GM23338 (cell line): ENCODE measurements at regions not wholly inside any gene's neighbourhood (a gene's known extent, or its start where the extent isn't known, plus 50 kb on each side); places are given as distances from the start of the nearest gene placed in this dataset.

Experiments
- ATAC-seq: fragments of 200-7000 bp; cut with Tn5 transposase; 3 replicates; pipeline ENCODE4 v1.9.1; 2020
- DNase-seq: peaks from one replicate; pipeline ENCODE4 v3.0.0-alpha.2; 2015; ENCODE audit warnings: low spot score
- H2AFZ ChIP-seq: fragments of 200-600 bp; sonication (generic); 2 replicates; pipeline ENCODE4 v1.8.0; 2016; ENCODE audit warnings: antibody characterized with exemption, mild to moderate bottlenecking, moderate library complexity
- H3F3A ChIP-seq: fragments of 200-600 bp; sonication (generic); replicated peaks from 2 replicates; pipeline ENCODE4 v1.8.0; 2017; ENCODE audit warnings: antibody characterized with exemption, mixed run types, low read depth
- H3K27ac ChIP-seq: fragments of 200-600 bp; sonication (generic); 2 replicates; pipeline ENCODE4 v1.6.1; 2016; ENCODE audit warnings: low read depth
- H3K27me3 ChIP-seq: fragments of 200-600 bp; sonication (generic); 2 replicates; pipeline ENCODE4 v1.8.0; 2016; ENCODE audit warnings: mild to moderate bottlenecking, mixed run types, moderate library complexity; ENCODE audit not compliant: insufficient read depth
- H3K36me3 ChIP-seq: fragments of 200-600 bp; sonication (generic); 2 replicates; pipeline ENCODE4 v1.8.0; 2016; ENCODE audit warnings: mild to moderate bottlenecking; ENCODE audit not compliant: insufficient read depth
- H3K4me1 ChIP-seq: fragments of 200-600 bp; sonication (generic); 2 replicates; pipeline ENCODE4 v1.8.0; 2016; ENCODE audit warnings: mild to moderate bottlenecking, moderate library complexity; ENCODE audit not compliant: insufficient read depth
- H3K4me2 ChIP-seq: fragments of 200-600 bp; sonication (generic); 2 replicates; pipeline ENCODE4 v1.7.1; 2017; ENCODE audit warnings: mixed run types
- H3K4me3 ChIP-seq: fragments of 200-600 bp; sonication (generic); 2 replicates; pipeline ENCODE4 v1.6.1; 2016; ENCODE audit warnings: mixed run types
- H3K79me2 ChIP-seq: fragments of 200-600 bp; sonication (generic); replicated peaks from 2 replicates; pipeline ENCODE4 v1.8.0; 2017; ENCODE audit warnings: mild to moderate bottlenecking; ENCODE audit not compliant: insufficient read depth
- H3K9me2 ChIP-seq: fragments of 200-600 bp; sonication (generic); 2 replicates; pipeline ENCODE4 v1.8.0; 2017; ENCODE audit not compliant: insufficient read depth
- H4K20me1 ChIP-seq: fragments of 200-600 bp; sonication (generic); replicated peaks from 2 replicates; pipeline ENCODE4 v1.8.0; 2017; ENCODE audit warnings: mild to moderate bottlenecking; ENCODE audit not compliant: insufficient read depth
- H3K27ac Mint-ChIP-seq: 2 replicates; pipeline ENCODE4 v1.8.0; 2020; ENCODE audit warnings: inconsistent platforms, mild to moderate bottlenecking, moderate library complexity, mixed read lengths
- H3K27me3 Mint-ChIP-seq: 3 replicates; pipeline ENCODE4 v1.8.0; 2022; ENCODE audit warnings: low read depth, mild to moderate bottlenecking, moderate library complexity, mixed read lengths, inconsistent platforms; ENCODE audit not compliant: insufficient read depth, poor library complexity
- H3K36me3 Mint-ChIP-seq: 3 replicates; pipeline ENCODE4 v1.8.0; 2021; ENCODE audit warnings: low read depth, mild to moderate bottlenecking, inconsistent platforms, moderate library complexity, mixed read lengths
- H3K4me1 Mint-ChIP-seq: 3 replicates; pipeline ENCODE4 v1.8.0; 2020; ENCODE audit warnings: mild to moderate bottlenecking, inconsistent platforms, mixed read lengths
- H3K4me3 Mint-ChIP-seq: 3 replicates; pipeline ENCODE4 v1.8.0; 2021; ENCODE audit warnings: moderate library complexity, mild to moderate bottlenecking, inconsistent platforms, mixed read lengths
- H3K9me3 Mint-ChIP-seq: 3 replicates; pipeline ENCODE4 v1.8.0; 2020; ENCODE audit warnings: moderate library complexity, mild to moderate bottlenecking, inconsistent platforms, mixed read lengths
- CREB1 ChIP-seq: fragments of 250-450 bp; sonication (Bioruptor Pico); IDR thresholded peaks from 2 replicates; pipeline ENCODE4 v1.5.0; 2020; ENCODE audit warnings: low read depth, mild to moderate bottlenecking, moderate library complexity
- CTCF ChIP-seq, 2 experiments: fragments of 200-600 bp in 1 of 2; sonication (generic) in 1 of 2; conservative IDR thresholded peaks; 2 replicates each; pipeline versions ENCODE4 v1.5.1 to v1.6.1; 2016 to 2017; ENCODE audit warnings: antibody characterized with exemption in 2 of 2, low read depth in 2 of 2, mild to moderate bottlenecking in 2 of 2, moderate library complexity in 1 of 2
- EZH2phosphoT487 ChIP-seq: fragments of 200-600 bp; sonication (generic); IDR thresholded peaks from one replicate; pipeline ENCODE4 v1.8.1; 2018; ENCODE audit warnings: antibody characterized with exemption; ENCODE audit not compliant: unreplicated experiment
- ZNF462 ChIP-seq: fragments of 250-450 bp; sonication (Bioruptor Pico); IDR thresholded peaks from 2 replicates; pipeline ENCODE4 v1.5.0; 2020; ENCODE audit warnings: mild to moderate bottlenecking, moderate library complexity

- no peak for TF ChIP-seq ZNF462 (CRISPR knock-in tag)
- no peak for TF ChIP-seq CREB1 (CRISPR knock-in tag)
- TF ChIP-seq CTCF (conservative IDR thresholded peaks at IDR 0.05; ENCODE audit: low read depth in 2 of 2): no peak
Observed at GRCh38 chr3:105233010-105233409, 133.7 kb upstream of the ALCAM start (continued).

- H4K20me1 ChIP-seq: no peaks in the 10 kb centered on the region
- Mint-ChIP-seq H3K4me3 (no peak overlapping the region), H3K4me1 (peaks cover 14% of the 10 kb centered on the region), H3K27ac (no peak overlapping the region), H3K36me3 (no peaks in the 10 kb centered on the region), H3K9me3 (no peaks in the 10 kb centered on the region), H3K27me3 (no peaks in the 10 kb centered on the region)
- peaks cover 15% of the 10 kb centered on the region; the same call in 1 of the 2 replicates for H3K4me1 ChIP-seq
- no peak for DNase-seq
- H3K4me2 ChIP-seq: no peak overlapping the region
- H3F3A ChIP-seq: no peaks in the 10 kb centered on the region
- ATAC-seq: no peak
- H3K79me2 ChIP-seq: no peaks in the 10 kb centered on the region
- H3K27ac ChIP-seq: no peak overlapping the region
- H3K36me3 ChIP-seq: no peaks in the 10 kb centered on the region
- H3K9me2 ChIP-seq: 0 out of 2 replicates have a peak, but pooled peaks cover 6% of the 10 kb centered on the region
- no peak overlapping the region for H3K4me3 ChIP-seq
- H2AFZ ChIP-seq: no peak overlapping the region
- no peaks in the 10 kb centered on the region for H3K27me3 ChIP-seq
- no peak for TF ChIP-seq CTCF (conservative IDR thresholded peaks at IDR 0.05; ENCODE audit: low read depth in 2 of 2)
- no peak for TF ChIP-seq EZH2phosphoT487
- no peak for TF ChIP-seq ZNF462 (CRISPR knock-in tag)
Observed at GRCh38 chr3:105235221-105235620, 131.5 kb upstream of the ALCAM start.
